ENCODE measurements at regions not wholly inside any gene's neighbourhood (a gene's known extent, or its start where the extent isn't known, plus 50 kb on each side); places are given as distances from the start of the nearest gene placed in this dataset.
A peak's percentile ranks its signal among the peaks of the same experiment; 100 is the strongest.

DNA sequence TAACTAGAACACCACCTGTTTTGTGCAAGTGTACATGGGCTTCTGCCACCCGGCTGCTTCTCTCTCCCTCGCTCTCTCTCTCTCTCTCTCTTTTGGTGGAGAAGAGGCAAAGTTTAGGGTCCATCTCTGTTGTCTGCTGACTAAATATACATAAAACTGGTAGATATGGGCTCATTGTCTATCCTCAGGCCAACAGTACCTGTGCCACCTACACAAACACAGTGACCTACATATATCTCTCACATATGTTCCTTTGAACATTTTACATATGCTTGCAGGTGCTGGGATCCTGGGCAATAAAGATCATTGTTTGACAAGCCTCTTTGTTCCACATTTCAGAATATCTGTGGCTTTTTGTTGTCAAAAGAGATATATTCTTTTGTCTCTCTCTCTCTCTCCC lies 256.3 kb upstream of the KCNH8 start:
- TF ChIP-seq, protein P1, sequence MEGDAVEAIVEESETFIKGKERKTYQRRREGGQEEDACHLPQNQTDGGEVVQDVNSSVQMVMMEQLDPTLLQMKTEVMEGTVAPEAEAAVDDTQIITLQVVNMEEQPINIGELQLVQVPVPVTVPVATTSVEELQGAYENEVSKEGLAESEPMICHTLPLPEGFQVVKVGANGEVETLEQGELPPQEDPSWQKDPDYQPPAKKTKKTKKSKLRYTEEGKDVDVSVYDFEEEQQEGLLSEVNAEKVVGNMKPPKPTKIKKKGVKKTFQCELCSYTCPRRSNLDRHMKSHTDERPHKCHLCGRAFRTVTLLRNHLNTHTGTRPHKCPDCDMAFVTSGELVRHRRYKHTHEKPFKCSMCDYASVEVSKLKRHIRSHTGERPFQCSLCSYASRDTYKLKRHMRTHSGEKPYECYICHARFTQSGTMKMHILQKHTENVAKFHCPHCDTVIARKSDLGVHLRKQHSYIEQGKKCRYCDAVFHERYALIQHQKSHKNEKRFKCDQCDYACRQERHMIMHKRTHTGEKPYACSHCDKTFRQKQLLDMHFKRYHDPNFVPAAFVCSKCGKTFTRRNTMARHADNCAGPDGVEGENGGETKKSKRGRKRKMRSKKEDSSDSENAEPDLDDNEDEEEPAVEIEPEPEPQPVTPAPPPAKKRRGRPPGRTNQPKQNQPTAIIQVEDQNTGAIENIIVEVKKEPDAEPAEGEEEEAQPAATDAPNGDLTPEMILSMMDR (IDR thresholded peaks at IDR 0.05): no peak
- Mint-ChIP-seq H3K4me3 (peak overlapping the region; percentile 12), H3K4me1 (ENCODE audit: low read depth) (peaks cover 16% of the 10 kb centered on the region), H3K27me3 (peaks cover 32% of the 10 kb centered on the region), H3K36me3 (ENCODE audit: low read depth) (no peaks in the 10 kb centered on the region), H3K9me3 (no peaks in the 10 kb centered on the region), H3K27ac (peak overlapping the region; percentile 14)
- Histone ChIP-seq H3K36me3 (ENCODE audit: insufficient read depth, low read length) (no peaks in the 10 kb centered on the region), H3K4me3 (ENCODE audit: low read length) (no peak overlapping the region), H3K9me3 (ENCODE audit: control insufficient read depth in 1 of 2, insufficient read depth in 1 of 2, low read length in 2 of 2) (no peaks in the 10 kb centered on the region), H3K4me1 (ENCODE audit: insufficient read depth, low read length) (peaks cover 4% of the 10 kb centered on the region), H3K27me3 (ENCODE audit: control insufficient read depth in 1 of 2, insufficient read depth in 2 of 2, low read length in 2 of 2) (peaks cover 0 to 3% of the 10 kb centered on the region in 2 experiments), H3K27ac (ENCODE audit: low read depth in 1 of 2, low read length in 2 of 2) (no peak overlapping the region)
- no peak for DNase-seq
- POLR2A ChIA-PET: interaction anchor here (0.7 to 1.0 kb wide), 4 partner anchors 9 to 511 kb away, joined by 3 read pairs; no protein-coding TSS in a partner anchor
- intact Hi-C loops (cut with DNase I, micrococcal nuclease): no loop called here
- ATAC-seq (ENCODE audit: poor library complexity): peak; percentile 30
- CTCF ChIA-PET: interaction anchor here (1.4 kb wide), 1 partner anchor 9 kb away, joined by 3 read pairs; no protein-coding TSS in a partner anchor

DNA sequence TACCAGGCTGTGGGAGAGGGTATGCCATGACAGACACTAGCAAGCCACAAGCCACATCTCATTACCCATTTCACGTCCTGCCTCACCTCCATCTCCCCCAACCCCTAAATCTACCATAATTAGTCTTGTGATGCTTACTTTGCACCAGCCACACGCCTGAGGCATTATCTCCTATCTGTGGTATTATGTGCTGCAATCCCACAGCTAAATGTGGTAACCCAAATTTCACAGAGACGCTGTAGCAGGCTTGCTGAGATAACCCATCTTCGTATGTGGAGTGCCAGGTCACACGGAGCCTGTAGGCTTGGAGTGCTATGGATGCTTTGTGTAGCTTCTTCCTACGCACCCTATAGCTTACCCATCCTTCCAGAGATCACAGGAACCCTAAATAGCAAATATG lies 256.7 kb upstream of the KCNH8 start:
- Mint-ChIP-seq H3K27ac (peak overlapping the region; percentile 14), H3K4me1 (ENCODE audit: low read depth) (peaks cover 16% of the 10 kb centered on the region), H3K27me3 (peaks cover 32% of the 10 kb centered on the region), H3K4me3 (peak overlapping the region; percentile 12), H3K36me3 (ENCODE audit: low read depth) (no peaks in the 10 kb centered on the region), H3K9me3 (no peaks in the 10 kb centered on the region)
- DNase-seq (peak in 5 of 14 experiments; percentile 2 to 35 (median 23)), ATAC-seq (ENCODE audit: poor library complexity) (peak; percentile 77)
- Histone ChIP-seq H3K27ac (ENCODE audit: low read depth in 1 of 2, low read length in 2 of 2) (no peak overlapping the region), H3K36me3 (ENCODE audit: insufficient read depth, low read length) (no peaks in the 10 kb centered on the region), H3K9me3 (ENCODE audit: control insufficient read depth in 1 of 2, insufficient read depth in 1 of 2, low read length in 2 of 2) (no peaks in the 10 kb centered on the region), H3K4me1 (ENCODE audit: insufficient read depth, low read length) (peaks cover 4% of the 10 kb centered on the region), H3K4me3 (ENCODE audit: low read length) (no peak overlapping the region), H3K27me3 (ENCODE audit: control insufficient read depth in 1 of 2, insufficient read depth in 2 of 2, low read length in 2 of 2) (peaks cover 0 to 3% of the 10 kb centered on the region in 2 experiments)
- CTCF ChIA-PET: interaction anchor here (1.4 kb wide), 1 partner anchor 9 kb away, joined by 3 read pairs; no protein-coding TSS in a partner anchor
- POLR2A ChIA-PET: interaction anchor here (0.7 to 1.0 kb wide), 2 partner anchors 447 to 511 kb away, joined by 3 read pairs; no protein-coding TSS in a partner anchor
- intact Hi-C loops (cut with DNase I, micrococcal nuclease): no loop called here
- TF ChIP-seq, protein P1 (IDR thresholded peaks at IDR 0.05): no peak

DNA sequence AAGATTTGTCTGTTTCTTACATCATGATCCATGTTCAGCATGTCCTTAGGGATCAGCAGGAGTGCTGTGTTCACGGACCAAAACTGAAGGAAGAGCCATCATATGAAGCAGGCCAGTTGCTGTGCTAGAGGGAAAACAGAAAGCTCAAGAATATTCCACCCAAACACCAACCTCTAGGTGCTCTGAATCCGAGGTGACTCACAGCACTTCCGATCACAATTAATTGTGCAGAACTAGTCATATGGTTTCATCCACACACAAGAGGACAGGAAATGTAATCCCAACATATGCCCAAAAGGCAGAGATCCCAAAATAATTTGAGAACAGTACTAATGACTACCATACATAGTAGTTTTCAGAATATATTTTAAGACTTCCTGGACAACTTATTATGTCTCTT lies 257.9 kb upstream of the KCNH8 start:
- H3K9me3 Mint-ChIP-seq: no peaks in the 10 kb centered on the region
- Histone ChIP-seq H3K27me3 (ENCODE audit: control insufficient read depth in 1 of 2, insufficient read depth in 2 of 2, low read length in 2 of 2) (peaks cover 0 to 3% of the 10 kb centered on the region in 2 experiments), H3K4me1 (ENCODE audit: insufficient read depth, low read length) (peaks cover 4% of the 10 kb centered on the region), H3K9me3 (ENCODE audit: control insufficient read depth in 1 of 2, insufficient read depth in 1 of 2, low read length in 2 of 2) (peaks cover 0 to 4% of the 10 kb centered on the region in 2 experiments), H3K36me3 (ENCODE audit: insufficient read depth, low read length) (no peaks in the 10 kb centered on the region), H3K4me3 (ENCODE audit: low read length) (no peak overlapping the region), H3K27ac (ENCODE audit: low read depth in 1 of 2, low read length in 2 of 2) (no peak overlapping the region)
- H3K4me3 Mint-ChIP-seq: no peak overlapping the region
- peaks cover 28% of the 10 kb centered on the region for H3K27me3 Mint-ChIP-seq
- H3K36me3 Mint-ChIP-seq (ENCODE audit: low read depth): no peaks in the 10 kb centered on the region
- H3K27ac Mint-ChIP-seq: no peak overlapping the region
- intact Hi-C loops (cut with DNase I, micrococcal nuclease): no loop called here
- H3K4me1 Mint-ChIP-seq (ENCODE audit: low read depth): peaks cover 16% of the 10 kb centered on the region
- DNase-seq: no peak
- POLR2A ChIA-PET: no interaction called here
- CTCF ChIA-PET: no interaction called here
- TF ChIP-seq, protein P1 (IDR thresholded peaks at IDR 0.05): no peak
- ATAC-seq (ENCODE audit: poor library complexity): no peak

All from CD4-positive, alpha-beta T cell (primary cell).